Stomach (tissue), 4 donors: ENCODE measurements at regions not wholly inside any gene's neighbourhood (a gene's known extent, or its start where the extent isn't known, plus 50 kb on each side); places are given as distances from the start of the nearest gene placed in this dataset.

Experiments
- POLR2A ChIP-seq, 4 donors: fragments of 450-650 bp; IDR thresholded peaks; one replicate each; pipeline ENCODE4 v1.6.1; 2016; ENCODE audit warnings: antibody characterized with exemption in 4 of 4, control low read depth in 2 of 4, mild to moderate bottlenecking in 1 of 4, moderate library complexity in 1 of 4
- TF ChIP-seq, protein P1 (sequence below), 7 experiments: fragments of 450-650 bp in 4 of 7; fragments of 200-600 bp in 3 of 7; sonication (generic) in 3 of 7; IDR thresholded peaks; one replicate each; pipeline ENCODE4 v1.5.1; 2016 to 2019; ENCODE audit warnings: antibody characterized with exemption in 7 of 7, control low read depth in 2 of 7, mild to moderate bottlenecking in 1 of 7

DNA sequence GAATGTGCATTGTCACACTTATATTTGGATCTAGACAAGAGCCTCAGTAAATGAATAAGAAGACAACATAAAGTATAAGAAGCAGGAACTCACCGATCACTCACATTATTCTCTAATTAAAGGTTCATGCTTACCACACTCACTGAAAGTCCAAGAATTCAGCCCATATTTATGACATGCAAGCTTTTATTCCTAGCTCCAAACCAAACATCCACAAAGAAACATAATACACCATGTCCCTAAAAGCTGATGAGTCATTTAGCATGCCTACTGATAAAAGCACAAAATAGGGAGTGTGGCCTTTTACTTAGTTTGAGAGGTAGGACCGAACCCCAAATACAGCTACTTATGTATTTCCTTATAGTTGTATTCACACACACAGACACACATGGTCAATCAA is 1094.6 kb upstream of the CDH2 start:
- TF ChIP-seq POLR2A (IDR thresholded peaks at IDR 0.05), result no peak
- TF ChIP-seq, protein P1, sequence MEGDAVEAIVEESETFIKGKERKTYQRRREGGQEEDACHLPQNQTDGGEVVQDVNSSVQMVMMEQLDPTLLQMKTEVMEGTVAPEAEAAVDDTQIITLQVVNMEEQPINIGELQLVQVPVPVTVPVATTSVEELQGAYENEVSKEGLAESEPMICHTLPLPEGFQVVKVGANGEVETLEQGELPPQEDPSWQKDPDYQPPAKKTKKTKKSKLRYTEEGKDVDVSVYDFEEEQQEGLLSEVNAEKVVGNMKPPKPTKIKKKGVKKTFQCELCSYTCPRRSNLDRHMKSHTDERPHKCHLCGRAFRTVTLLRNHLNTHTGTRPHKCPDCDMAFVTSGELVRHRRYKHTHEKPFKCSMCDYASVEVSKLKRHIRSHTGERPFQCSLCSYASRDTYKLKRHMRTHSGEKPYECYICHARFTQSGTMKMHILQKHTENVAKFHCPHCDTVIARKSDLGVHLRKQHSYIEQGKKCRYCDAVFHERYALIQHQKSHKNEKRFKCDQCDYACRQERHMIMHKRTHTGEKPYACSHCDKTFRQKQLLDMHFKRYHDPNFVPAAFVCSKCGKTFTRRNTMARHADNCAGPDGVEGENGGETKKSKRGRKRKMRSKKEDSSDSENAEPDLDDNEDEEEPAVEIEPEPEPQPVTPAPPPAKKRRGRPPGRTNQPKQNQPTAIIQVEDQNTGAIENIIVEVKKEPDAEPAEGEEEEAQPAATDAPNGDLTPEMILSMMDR (IDR thresholded peaks at IDR 0.05), result no peak
